H1 (cell line): ENCODE measurements at regions not wholly inside any gene's neighbourhood (a gene's known extent, or its start where the extent isn't known, plus 50 kb on each side); places are given as distances from the start of the nearest gene placed in this dataset.

Experiments used
- RFX5 ChIP-seq: IDR thresholded peaks from 2 replicates; pipeline ENCODE4 v1.6.1; 2011; ENCODE audit warnings: low read depth, low read length, improper control_type of control experiment, borderline replicate concordance

DNA sequence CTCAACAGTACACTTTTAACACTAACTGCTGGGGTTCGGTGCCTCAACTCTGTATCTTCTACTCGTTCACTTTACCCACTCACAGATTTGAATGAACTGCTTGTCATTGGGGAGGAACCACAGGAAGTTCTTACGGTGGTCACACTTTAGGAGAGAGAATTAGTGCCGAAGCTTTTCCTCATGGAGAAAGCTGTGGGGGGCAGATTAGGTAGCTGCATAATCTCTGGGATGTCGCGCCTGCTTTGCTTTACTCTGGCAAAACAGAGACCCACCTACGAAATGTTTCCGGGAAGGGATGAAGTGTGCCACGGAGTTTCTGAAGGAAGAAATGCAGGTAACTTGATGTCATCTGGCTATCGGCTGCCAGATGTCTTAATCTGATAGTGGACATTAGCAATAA lies 949.7 kb upstream of the TENM3 start (continued):
- TF ChIP-seq RFX5, result no peak
